ENCODE measurements at regions not wholly inside any gene's neighbourhood (a gene's known extent, or its start where the extent isn't known, plus 50 kb on each side); places are given as distances from the start of the nearest gene placed in this dataset.
"Not testable (repeated sequence)": the region's sequence is repeated elsewhere in the genome, so short reads cannot be mapped to it uniquely, and the experiment has no call there.

DNA sequence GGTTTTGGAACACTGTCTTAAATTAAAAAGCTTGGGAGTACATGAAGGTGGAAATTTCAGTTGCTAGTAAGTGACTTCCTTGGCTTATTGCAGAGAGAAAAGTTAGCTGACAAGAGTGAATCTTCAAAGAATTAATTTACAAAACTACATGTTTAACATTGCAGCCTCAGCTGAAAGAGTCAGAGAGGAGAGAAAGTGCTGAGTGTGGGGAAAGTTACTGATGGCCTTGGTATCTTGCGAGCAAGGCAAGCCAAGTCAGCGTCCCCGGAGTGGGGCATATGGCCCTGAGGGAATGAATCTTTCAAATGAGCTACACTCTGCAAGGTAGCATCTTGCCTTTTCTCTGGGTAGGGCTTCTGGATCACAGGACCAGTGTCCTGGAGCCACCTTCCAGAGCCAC, 131.3 kb downstream of the LPIN1 start:
- FAIRE-seq = no peak

DNA sequence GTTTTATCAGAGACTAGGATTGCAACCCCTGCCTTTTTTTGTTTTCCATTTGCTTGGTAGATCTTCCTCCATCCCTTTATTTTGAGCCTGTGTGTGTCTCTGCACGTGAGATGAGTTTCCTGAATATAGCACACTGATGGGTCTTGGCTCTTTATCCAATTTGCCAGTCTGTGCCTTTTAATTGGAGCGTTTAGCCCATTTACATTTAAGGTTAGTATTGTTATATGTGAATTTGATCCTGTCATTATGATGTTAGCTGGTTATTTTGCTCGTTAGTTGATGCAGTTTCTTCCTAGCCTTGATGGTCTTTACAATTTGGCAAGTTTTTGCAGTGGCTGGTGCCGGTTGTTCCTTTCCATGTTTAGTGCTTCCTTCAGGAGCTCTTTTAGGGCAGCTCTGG, 138.8 kb downstream of the LPIN1 start:
- not testable (repeated sequence) for FAIRE-seq

DNA sequence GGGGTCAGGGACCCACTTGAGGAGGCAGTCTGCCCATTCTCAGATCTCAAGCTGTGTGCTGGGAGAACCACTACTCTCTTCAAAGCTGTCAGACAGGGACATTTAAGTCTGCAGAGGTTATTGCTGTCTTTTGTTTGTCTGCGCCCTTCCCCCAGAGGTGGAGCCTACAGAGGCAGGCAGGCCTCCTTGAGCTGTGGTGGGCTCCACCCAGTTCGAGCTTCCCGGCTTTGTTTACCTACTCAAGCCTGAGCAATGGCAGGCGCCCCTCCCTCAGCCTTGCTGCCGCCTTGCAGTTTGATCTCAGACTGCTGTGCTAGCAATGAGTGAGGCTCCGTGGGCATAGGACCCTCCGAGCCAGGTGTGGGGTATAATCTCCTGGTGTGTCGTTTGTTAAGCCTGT, 140.5 kb downstream of the LPIN1 start:
- not testable (repeated sequence) for FAIRE-seq

DNA sequence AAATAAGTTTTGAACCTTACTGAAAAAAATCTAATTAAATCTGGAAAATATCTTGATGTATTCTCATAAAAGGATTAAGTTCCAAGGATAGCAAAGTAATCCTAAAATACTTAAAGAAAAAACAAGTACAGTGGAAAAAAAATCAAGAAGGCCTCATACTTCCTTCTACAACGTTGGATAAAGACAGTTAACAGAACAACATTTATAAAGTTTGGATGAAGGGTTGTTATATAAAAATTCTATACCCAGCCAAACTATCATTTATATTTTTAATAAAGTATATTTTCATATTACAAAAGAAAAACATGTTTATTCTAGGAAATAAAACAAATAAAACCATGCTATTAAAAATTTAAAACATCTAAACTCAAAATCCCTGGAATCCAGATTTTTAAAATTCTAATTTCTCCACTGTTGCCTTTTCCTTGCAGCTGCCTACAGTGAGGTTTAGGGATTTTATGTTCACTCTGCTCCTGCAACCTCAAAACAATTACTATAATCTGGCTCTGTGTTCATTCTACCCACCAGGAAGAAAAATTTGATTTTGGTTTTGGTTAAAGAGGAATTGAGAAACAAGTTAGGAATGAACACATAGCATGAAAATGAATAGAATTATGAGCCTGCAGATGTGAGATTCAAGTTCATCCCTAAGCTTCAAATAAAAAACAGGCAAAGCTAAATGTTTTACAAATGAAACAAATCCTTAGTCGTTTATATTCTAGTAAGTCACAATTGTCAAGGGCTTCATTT, 142.8 kb downstream of the LPIN1 start:
- FAIRE-seq = no peak

DNA sequence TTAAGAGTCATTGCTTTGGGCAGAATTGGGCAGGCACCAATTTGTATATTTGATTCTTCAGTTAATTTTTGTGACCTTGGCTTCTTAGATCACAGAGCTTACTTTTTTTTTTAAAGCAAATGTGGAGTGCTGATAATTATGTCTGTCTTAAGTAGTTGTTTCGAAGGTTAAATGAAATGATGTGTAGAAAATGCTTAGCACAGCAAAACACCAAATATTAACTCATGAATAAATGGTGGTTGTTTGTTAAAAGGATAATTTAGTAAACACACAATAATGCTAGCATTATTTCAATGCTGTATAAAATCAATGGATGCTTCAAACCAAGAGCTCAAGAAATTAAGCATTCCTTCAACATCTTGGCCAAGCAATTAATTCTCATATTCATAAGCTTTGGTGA, 143.4 kb downstream of the LPIN1 start:
- FAIRE-seq = no peak

DNA sequence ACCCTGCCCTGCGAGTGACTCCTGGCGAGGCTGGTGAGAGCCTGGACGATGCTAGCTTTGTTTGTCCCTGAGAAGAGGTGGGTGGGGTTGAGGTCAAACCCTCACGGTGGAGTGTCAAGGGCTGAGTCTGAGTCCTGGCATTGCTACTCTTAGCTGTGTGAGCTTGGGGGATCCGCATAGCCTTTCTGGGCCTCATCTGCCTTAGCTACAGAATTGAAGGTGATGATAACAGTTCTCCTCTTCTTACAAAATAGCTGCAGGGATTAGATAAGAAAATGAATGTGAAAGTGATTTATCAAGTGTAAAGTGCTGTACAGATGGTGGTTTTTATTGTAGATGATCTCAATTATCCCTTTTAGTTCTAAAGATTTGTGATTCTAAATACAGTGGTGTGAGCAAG, 144.6 kb downstream of the LPIN1 start:
- FAIRE-seq = no peak

DNA sequence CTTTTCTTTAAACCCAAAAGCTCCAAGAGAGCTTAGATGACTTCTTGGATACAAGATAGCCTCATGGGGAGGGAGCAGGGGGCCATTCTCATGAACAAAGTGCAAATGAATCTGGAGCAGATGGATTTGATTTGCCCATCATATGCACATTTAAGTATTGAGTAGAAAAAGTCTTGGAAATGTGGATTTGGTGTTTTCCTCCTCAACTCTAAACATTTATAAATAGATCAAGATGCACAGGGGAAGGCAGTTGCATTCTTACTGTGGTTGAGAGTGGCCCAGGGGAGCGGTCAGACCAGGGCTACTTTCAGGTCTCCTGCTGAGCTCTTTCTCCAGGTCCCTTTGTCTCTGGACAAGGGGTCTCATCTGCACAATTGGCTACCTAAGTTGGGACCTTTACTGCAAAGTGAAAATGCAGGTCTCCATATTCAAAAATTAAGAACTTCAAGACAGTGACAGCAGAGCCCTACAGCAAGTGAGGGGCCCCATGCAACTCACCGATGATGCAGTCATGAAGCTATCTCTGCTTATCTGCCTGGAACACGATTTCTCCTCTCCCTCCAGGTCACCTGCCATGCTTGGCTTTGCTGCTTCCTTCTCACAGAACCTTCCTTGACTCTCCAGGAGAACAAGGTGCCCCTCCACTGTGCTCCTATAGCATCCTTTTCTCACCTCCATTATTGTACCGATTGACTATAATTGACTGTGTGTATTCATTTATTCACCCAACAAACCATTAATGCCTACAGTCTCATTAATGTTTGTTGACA, 145.4 kb downstream of the LPIN1 start:
- no peak for FAIRE-seq

DNA sequence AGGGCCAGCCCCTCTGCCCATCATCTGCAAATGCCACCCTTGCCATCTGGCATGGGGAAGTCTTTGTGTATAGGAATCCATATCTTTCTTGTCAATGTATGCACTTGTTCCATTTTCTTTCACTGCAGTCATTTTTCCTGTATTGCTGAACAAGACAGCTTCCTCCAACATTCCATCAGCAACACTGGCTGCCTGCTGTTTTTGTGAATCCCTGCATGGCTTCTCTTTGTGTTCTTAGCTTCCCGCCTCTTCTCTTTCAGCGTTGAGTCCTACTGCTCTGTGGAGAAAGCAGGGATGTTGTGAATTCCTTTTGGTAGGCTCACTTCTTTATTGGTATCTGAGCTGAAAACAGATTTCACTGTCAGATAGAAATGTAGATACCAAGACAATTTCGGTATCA, 150.0 kb downstream of the LPIN1 start:
- no peak for FAIRE-seq

DNA sequence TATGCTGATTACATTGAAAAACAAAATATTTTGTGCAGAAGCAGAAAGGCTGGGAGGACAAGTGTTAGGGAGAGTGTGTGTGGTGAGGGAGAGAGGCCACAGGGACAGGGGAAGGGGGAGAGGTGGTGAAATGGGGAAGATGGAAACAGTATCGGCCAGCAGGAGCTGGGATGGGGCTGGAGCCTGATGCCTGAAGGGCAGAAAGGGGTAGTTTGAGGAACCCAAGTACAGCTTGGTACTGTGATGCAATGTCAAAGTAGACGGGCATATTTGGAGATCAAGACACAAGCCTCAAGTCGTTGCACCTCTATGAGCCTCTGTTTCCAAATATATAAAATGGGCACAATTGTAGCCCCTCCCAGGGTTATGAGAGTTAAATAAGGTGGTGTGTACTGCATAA, 152.1 kb downstream of the LPIN1 start:
- FAIRE-seq = no peak

DNA sequence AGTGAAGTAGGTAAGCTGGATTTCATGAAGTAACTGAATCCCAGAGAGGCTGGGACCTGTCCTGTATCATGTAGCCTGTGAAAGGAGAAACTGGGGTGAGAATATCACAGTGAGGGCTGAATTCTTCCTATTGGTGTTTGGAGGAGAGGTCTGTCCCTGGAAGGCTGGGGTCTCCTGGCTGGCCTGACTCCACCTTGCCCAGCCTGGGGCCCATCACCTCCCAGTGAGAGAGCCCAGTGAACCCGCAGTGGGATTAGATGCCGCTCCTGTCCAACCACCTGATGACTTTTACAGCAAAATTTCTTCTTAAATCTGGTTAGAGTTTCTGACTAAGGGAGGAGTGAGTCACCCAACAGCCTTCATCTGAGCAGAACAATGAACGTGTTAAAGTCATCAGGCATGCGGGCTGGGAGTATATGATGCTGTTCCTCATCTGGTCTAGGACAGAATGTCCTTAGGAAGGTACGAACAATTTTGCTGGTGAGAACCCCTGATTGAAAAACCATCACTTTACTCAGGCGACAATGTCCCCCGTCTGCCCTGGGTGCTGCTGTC, 152.9 kb downstream of the LPIN1 start:
- no peak for FAIRE-seq

DNA sequence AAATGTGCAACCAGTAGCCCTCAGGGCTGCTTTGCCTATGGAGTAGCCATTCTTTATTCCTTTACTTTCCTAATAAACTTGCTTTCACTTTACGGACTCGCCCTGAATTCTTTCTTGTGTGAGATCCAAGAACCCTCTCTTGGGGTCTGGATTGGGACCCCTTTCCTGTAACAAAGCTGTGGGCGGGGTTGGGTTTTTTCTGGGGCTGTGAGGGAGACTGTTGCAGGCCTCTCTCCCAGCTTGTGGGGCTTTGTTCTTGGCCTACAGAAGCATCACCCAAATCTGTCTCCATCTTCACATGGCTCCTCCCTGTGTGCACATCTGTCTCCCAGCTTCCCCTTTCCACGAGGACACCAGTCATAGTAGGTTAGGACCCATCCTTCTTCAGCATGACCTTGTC, 154.5 kb downstream of the LPIN1 start:
- FAIRE-seq = not testable (repeated sequence)

DNA sequence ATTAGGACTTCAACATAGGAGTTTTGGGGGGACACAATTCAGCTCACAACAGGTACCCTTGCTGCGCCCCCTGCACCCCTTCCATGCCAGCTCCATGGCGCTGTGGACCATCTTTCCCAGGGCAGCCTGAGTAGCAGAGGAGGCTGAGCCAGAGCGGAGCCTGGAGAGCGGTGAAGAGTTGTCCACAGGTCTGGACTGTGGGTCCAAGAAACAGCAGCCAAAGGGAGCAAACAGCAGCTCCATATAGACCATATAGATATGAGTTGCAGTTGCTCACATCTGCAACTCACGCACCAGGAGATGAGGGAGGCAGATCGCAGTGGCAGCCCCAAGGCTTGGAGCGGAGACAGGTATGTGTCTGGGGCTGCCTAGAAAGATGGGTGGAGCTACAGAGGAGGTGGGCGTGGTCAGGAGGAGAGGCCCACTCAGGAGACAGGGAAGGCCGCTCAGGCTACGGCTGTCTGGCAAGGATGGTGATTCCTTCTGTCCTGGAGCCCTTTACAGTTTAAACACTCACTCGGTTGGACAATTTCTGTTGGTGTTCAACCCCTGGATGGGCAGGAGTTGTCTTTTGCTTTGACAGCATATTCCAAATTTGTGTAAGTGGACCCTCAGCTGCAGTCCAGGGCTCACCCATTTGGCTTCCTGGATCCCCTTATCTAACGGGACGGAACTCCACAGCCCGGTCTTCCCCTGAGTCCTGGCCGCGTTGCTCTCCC, 155.1 kb downstream of the LPIN1 start:
- FAIRE-seq = no peak

DNA sequence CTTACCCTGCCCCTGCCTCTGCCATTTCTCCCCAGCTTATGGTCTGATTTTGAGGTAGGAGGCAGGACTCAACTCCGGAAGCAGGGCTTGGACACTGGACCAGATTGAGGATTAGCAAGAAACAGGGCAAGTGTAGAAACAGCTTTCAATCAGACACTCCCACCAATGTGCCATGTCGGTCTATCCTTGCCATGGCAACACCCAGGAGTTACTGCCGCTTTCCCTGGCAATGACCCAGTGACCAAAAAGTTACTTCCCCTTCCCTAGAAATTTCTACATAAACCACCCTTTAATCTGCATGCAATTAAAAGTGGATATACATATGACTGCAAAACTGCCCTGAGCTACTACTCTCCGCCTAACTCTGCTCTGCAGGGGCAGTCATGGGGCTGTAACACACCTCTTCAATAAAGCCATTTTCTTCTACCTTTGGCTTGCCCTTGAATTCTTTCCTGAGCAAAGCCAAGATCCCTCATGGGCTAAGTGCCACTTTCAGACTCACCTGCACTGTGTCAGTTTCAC, 156.7 kb downstream of the LPIN1 start:
- FAIRE-seq = no peak

DNA sequence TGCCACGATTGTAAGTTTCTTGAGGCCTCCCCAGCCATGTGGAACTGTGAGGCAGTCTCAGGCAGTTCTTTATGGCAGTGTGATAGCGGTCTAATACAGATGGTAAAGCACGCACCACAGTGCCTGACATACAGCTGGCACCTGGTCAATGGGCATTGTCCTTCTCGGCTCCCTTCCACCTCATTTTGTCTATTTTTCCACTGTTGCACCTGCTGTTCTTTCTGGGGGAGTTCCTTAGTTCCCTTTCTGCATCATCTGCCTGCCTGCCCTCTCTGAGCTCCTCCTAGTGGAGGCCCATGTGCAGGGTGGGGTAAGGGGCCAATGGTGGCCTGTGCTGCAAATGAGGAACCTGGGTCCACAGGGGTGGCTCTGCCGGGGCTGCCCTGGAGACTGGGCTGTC, 157.6 kb downstream of the LPIN1 start:
- no peak for FAIRE-seq

DNA sequence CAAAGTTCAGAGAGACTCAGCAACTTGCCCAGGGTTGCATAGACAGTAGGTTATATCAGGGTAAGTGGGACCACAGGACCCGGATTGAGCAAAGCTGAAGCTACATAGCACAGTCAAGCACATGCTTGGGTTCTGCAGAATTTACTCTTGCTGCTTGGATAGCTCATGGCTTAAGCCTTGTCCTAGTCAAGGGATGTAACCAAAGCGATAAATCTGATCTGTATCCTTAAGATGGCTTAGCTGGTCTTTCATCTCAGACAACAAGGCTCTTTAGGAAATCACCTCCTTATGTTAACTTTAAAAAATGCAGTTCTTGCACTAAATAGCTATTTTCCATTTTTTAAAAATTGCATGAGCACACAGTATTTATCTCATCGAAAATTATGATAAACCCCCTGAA, 158.5 kb downstream of the LPIN1 start:
- no peak for FAIRE-seq

DNA sequence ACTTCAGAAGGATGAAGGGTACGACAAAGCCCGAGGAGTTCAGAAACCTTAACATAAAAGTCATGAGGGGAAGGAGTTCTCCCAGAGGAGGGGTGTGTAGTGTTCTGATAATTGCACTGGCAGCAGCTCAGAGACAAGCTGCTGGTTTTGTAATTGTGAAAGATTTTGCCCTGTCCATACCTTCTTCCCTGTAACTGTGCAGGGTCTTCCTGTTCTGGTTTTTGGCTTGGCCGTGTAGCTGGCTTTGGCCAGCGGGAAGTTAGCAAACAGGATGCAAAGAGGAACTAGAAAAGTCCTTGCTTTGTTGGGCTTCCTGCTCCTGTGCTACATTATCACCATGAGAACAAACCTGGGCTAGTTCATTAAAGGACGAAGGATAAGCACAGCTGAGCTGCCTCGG, 160.8 kb downstream of the LPIN1 start:
- no peak for FAIRE-seq

DNA sequence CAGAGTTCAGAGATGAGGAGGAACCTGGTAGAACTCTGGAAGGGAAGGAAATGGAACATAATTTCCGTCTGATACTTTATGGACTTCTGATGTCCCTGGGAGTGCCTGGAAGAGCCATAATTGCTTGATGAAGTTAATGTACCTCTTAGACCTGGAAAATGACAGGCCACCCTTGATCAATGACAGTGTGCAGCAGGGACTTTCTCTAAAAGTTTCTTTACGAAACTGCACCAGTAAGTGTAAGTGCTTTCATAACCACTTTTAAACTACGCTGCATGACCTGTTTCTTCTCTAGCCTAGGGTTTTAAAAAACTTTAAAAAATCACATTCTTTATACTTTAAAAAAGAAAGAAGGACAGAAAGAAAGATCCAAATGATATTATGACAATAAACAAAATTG, 164.5 kb downstream of the LPIN1 start:
- FAIRE-seq = no peak

DNA sequence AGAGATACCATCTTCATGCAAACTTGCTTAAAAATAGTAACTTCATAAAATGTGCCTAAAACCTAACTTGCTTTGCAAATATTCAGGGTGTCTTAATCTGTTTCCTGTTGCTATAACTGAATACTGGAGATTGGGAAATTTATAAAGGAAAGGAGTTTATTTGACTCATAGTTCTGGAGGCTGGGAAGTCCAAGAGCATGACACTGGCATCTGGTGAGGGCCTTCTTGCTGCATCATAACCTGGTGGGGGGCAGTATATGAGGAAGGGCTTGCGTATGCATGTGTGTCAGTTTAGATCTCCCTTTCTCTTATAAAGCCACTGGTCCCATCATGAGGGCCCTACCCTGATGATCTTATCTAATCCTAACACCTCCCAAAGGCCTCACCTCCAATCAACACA, 166.5 kb downstream of the LPIN1 start:
- FAIRE-seq = no peak

DNA sequence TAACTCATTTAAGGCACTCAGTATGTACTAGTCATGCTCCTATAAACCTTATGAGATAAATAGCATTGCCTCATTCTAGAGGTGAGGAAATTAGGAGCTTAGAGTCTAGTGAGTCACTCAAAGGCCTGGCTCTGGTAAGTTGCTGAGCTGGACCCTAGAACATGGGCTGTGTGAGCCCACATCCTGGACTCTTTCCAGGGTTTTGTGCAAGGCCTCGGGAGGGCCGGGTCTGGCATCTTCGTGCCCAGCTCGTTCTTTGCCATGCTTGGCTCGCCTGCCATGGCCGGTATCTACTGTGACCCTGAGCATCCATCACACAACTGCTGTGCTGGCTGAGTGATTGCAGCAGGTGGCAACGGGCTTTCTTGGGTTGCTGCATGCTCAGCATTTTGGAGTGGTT, 168.0 kb downstream of the LPIN1 start:
- FAIRE-seq = no peak

DNA sequence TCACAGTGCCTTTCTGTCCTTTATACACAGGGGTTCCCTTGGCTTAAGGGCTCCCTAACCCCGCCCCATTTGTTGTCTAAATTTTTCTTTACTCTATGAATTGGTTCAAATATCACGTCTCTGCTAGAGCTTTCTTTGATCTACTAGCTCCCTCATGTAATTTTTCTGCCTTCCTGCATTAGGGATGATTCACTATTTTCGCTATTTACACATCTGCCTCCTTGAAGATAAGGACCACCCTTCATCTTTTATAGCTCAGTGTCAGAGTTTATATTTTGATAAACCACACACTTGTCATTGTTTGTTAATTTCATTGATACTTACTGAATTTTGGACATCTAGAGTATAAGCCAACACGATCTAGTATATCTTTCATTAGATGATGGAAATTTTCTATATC, 169.2 kb downstream of the LPIN1 start:
- no peak for FAIRE-seq

DNA sequence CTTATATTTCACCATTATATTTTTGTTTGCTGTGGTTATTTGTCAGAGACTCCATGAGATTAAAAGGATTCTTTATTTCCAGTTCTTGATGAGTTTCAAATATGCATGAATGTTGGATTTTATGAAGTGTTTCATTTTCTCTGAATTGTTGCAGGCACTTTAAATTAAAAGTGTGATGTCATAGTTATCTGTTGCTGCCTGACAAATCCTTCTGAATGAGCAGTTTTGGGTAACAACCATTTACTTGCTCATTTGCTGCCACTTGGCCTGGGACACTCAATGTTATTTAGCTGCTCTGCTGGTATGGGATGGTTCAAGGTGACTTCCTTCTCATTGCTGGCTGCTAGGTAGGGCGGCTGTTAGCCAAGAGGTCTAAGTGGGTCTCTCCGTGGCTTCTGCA, 173.5 kb downstream of the LPIN1 start:
- no peak for FAIRE-seq

DNA sequence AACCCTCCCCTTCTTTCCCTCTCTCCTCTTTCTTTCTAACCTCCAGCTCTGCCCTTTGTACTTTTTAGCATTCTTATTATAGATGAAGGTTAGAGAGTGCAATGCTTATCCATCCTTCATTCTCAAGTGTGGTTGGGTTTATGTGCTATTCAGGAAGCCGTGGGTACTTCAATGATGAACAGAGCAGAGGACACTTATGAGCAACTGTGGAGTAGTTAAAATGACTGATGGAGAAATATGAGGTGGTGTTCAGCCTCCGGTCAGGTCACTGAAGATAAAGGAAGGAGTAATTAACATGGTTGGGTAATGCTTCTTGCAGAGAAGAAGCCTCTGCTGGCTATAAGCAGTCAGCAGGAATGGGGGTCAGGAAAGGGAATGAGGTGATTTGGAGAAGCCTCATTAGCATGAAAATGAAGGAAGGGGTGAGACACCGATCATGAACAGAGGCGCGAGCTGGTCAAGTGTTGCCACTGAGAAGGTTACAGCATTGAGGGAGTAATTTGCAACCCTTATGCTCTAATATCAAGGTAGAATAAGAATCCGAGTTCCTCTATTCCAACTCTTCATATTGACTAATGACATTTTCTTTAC, 174.7 kb downstream of the LPIN1 start:
- FAIRE-seq = no peak

DNA sequence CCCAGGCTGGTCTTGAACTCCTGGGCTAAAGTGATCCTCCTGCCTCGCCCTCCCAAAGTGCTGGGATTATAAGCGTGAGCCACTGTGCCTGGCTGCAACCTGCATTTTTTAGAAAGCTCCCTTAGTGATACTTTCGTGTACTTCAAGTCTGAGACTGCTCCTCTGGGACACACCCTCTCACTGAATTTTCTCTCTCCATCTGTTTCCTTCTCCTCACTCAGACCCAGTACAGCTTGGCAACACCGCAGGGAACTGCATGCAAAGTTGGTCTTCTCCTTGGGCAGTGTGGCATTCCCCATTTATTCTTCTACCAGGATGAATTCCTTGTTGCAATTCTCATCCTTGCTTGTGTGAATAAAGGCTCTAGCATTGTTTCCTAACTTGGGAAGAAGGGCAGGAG, 175.9 kb downstream of the LPIN1 start:
- no peak for FAIRE-seq
